A549 (cell line): ENCODE measurements at regions not wholly inside any gene's neighbourhood (a gene's known extent, or its start where the extent isn't known, plus 50 kb on each side); places are given as distances from the start of the nearest gene placed in this dataset.

Source experiments
- POLR2A ChIP-seq: IDR thresholded peaks from 2 replicates; pipeline ENCODE4 v1.6.1; 2012; ENCODE audit warnings: mild to moderate bottlenecking, low read length
- TF ChIP-seq, protein P1 (sequence below): fragments of >200 bp; sonication (Bioruptor Twin); formaldehyde crosslinking; IDR thresholded peaks from 3 replicates; pipeline ENCODE4 v1.5.1; 2016

DNA sequence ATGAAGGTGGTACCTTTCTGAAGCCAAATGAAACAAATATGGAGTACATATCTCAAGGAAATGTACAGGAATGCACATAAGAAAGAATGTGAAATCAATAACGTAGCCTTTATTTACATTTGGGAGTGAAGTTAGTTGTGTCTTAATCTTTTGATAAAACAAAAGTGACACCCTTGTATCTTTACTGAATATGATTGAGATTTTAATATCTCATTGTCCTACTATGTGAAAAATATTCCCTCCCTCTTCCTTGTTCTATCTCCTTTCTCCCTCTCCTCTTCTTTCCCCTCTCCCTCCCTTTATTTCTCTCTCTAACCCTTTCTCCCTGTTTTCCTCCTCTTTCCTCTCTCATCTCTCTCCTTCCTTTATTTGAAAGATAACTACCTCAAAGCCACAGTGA is 89.1 kb downstream of the PTCHD4 start:
- TF ChIP-seq, protein P1, sequence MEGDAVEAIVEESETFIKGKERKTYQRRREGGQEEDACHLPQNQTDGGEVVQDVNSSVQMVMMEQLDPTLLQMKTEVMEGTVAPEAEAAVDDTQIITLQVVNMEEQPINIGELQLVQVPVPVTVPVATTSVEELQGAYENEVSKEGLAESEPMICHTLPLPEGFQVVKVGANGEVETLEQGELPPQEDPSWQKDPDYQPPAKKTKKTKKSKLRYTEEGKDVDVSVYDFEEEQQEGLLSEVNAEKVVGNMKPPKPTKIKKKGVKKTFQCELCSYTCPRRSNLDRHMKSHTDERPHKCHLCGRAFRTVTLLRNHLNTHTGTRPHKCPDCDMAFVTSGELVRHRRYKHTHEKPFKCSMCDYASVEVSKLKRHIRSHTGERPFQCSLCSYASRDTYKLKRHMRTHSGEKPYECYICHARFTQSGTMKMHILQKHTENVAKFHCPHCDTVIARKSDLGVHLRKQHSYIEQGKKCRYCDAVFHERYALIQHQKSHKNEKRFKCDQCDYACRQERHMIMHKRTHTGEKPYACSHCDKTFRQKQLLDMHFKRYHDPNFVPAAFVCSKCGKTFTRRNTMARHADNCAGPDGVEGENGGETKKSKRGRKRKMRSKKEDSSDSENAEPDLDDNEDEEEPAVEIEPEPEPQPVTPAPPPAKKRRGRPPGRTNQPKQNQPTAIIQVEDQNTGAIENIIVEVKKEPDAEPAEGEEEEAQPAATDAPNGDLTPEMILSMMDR: no peak
- no peak for TF ChIP-seq POLR2A
